COLO668 (cell line): ENCODE measurements at regions not wholly inside any gene's neighbourhood (a gene's known extent, or its start where the extent isn't known, plus 50 kb on each side); places are given as distances from the start of the nearest gene placed in this dataset.
"Not testable (repeated sequence)": the region's sequence is repeated elsewhere in the genome, so short reads cannot be mapped to it uniquely, and the experiment has no call there.

ENCODE experiments used
- DNase-seq: peaks from one replicate; lab custom pipeline; 2025; ENCODE audit not compliant: unreplicated experiment; lab: John Stamatoyannopoulos, UW

DNA sequence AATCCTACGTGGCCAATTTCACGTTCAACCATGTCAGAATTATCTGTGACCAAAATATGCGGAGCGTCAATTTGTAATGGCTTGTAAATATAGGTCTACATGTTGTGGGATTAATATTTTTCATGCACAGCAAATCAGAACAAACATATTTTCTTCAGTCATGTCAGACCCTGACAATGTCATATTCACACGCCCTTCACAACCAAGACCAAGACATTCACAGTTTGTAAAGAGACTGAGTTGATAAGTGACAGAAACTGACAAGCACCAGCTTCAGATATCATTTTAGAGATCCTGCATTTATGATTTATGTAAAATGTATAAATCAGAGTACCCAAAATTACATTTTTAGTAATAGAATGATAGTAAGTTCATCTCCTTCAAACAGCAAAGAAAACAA is 57.3 kb upstream of the NOVA1 start:
- no peak for DNase-seq

DNA sequence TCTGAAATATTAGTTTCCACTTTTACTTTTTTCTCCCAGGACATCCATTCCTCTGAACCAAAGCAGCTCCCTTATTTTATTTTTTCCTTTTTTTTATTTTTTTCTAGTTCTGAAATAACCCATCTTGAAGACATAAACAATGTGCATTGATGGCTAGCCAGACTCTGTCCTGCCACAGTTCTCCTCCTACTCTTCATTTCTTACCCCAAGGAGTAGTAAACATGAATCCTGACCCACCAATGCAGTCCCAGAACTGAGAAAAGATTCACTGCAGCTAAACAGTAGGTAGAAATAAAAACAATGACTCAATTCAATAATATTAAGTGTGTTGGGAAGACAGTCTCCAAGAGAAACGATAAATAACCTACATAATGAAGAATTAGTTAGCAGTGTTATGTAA is 65.7 kb upstream of the NOVA1 start:
- no peak for DNase-seq

DNA sequence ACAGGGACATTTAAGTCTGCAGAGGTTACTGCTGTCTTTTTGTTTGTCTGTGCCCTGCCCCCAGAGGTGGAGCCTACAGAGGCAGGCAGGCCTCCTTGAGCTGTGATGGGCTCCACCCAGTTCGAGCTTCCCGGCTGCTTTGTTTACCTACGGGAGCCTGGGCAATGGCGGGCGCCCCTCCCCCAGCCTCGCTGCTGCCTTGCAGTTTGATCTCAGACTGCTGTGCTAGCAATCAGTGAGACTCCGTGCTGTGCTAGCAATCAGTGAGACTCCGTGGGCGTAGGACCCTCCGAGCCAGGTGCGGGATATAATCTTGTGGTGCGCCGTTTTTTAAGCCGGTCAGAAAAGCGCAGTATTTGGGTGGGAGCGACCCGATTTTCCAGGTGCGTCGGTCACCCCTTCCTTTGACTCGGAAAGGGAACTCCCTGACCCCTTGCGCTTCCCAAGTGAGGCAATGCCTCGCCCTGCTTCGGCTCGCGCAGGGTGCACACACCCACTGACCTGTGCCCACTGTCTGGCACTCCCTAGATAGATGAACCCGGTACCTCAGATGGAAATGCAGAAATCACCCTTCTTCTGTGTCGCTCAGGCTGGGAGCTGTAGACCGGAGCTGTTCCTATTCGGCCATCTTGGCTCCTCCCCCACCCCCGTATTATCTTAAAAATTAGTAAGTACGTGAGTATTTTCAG is 81.0 kb upstream of the NOVA1 start:
- not testable (repeated sequence) for DNase-seq

DNA sequence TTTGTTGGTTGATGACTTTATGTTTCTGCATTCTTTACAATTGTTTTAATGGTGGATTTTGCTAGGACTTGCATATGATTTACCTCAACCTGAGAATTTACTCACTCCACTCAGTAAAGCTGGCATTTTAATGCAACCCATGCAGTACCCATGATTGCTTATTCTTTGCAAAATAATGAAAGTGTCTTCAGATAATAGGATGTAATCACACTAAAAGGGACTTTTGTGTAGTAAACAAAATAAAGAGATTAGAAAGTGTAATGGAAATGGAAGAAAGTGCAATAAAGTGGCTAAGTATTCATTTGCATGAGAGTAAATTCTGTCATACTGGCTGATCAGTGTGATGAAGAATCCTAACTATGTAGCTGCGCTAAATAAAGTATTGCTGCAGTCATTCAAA is 87.6 kb upstream of the NOVA1 start:
- DNase-seq: no peak

DNA sequence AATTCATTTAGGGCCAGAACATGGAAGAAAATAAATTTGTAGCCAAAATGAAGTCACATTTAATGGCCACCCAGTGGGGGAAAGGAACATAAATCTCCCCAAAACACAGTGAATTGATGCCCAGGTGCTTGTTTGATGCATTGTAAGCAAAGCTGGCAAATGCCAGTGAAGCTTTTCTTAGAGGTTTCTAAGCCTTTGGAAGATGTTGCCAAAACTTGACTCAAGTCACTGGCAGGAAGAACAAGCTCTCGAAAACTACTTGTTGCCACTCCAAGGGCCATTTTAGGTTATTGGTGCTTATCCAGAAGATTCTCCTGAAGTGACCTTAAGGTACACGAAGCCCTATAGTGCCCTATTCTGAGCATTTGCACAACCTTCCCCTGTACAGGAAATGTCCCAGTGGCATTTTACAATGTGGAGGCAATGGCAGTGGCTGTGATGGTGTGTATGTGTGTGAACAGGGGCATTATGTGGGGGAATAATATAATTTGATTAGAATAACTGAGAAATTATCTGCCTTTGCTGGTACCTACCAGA is 89.5 kb upstream of the NOVA1 start:
- no peak for DNase-seq

DNA sequence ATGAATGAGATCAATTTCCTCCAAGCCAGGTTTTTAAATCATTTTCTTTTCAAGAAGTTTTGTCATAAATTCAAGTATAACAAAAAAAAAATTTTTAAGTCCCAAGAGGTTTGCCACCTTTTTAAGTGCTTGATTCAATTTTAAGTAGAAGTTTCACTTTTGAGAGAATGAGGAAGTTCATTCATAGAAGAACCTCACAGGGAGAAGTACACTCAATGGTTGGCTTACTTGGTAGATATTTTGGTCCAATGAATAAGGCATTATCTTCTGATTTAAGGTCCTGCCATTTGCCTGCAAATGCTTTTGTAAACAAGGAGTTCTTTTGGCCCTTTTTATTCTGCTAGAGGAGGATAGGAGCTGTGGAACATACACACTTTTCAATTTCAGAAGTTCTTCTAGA is 96.7 kb upstream of the NOVA1 start:
- no peak for DNase-seq

DNA sequence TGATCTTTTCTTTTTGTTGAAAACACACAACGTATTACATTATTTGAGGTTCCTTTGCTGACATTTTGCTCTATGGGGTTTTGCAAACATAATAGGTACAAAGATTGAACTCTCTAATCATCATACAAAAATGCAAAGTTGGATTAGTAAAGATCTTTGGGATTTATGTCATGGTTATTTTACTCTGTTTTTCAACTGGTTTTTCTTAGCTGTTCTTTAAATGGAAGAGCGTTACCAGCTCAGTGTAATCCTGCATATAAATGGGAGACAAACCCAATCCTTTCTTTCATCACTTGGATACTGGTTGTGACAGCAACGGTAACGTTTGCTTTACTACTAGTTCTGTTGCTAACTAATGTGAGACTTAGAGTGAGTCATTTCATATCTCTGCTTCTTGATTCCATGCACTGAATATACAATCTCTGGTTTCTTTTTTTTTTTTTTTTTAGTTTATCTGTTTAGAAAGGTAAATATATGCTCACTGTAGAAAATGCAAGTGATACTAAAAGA is 104.9 kb upstream of the NOVA1 start:
- no peak for DNase-seq

DNA sequence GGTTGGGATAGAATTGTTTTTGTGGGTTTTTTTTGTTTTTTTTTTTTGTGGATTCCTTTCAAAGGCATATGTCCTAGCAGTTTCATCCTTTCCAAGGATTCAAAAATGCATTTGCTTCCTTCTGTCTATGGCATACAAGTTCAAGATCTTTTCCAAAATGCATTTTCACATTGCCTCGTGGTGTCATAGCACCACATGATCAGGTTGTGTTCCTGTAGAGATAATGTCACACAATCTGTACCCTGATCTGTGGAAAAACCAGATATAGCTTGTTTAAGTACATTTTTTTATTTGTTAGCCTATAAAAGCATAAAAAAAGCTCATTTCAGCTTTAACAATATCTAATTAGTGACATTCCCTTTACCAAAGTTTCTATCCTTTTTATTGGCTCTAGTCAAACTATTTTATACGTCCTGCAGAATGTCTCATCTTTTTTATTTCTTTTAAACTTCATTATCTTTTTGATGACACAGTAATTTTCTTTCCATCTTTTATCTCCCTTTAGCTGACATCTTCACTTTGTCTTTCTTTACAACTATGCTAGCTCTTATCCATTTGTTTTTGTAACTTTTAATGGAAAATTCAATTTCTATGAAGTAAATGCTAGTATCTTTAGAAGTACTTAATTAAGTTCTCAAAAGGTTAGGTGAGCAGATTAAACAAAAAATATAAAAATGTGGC is 106.0 kb upstream of the NOVA1 start:
- no peak for DNase-seq

DNA sequence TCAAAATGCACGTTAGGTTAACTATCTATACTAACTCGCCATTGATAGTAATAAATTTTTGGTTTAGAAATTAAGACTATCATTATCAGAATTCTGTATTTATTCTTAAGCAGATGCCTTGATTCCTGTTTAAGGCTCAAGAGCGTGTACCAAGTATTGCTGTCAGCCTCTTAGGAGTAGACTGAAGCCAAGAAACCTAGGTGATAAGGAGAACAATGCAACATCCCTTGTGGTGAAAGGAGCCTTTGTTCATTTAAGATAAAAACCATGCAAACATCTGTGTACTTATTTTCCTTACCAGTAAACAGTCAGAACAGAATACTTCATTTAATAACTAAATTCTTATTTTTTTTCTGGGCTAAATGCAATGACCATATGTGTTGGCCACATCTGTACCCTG is 109.4 kb upstream of the NOVA1 start:
- no peak for DNase-seq

DNA sequence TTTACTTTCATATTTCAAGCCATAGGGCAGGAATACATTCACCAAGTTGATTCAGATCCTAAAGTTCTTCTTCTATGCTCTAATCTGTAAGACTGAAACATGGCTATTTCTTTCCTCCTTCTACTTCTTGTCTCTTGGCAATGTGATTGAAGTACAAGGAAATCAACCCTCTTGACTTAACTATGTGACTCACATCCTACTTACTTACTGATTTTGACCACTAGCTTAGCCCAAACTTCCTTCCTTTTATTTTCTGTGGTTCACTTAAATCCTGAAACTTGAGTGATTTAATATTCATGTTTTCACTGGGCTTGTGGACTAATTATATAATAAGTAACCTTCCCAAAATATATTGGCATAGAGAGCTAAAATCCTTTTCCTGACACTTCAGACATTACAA is 111.2 kb upstream of the NOVA1 start:
- no peak for DNase-seq

DNA sequence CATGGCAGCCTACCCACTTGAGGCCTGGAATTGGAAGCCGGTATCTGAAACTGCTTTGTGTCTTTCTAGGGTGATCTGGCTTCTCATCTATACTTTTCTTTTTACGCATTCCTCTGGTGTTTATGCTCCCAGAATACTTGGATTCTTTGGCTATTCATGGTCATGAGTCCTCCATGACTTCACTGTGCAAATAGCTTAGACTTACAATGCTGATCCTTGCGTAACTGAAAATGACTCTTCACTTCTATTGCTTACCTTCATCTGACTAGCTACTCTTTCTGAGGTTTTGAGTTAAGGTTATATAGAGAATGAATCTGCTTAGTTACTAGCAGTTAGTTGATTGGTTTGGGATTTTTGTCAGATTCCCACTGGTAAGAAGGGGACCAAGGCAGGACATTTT is 121.7 kb upstream of the NOVA1 start:
- no peak for DNase-seq

DNA sequence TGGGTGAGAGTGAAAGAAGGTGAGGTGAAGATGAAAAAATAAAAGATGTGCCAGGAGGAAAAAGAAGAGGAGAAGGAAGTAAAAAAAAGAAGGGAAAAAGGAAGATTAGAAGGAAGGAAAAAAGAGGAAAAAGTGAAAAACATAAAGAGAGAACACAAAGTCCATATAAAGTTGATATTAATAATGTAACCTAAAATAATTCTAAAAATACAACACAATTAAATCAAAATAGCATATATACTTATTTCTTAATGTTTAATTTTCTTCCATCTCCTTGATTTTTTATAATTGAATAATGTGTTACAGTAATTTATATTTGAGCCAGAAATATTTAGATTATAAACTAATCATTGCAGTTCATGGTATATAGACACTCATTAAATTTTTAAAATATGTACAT is 124.4 kb upstream of the NOVA1 start:
- no peak for DNase-seq

DNA sequence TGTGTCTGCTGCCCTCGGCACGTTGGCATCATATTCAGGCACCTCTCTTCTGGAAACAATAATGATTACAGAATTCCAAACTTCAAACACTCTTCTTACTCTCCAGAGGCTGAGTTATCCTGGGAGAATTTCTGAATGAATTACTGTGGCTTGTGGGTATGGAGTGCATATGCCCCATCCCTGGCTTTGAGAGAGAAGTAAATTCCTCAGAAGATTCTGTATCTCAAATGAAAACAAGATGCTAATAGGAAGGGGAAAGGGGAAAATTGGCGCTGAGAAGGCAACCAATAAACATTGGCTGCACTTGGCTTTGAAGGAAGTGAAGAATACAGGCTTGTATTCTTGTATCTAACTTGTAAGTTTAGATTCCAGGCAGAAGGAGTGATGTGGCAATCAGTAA is 132.0 kb upstream of the NOVA1 start:
- DNase-seq: no peak

DNA sequence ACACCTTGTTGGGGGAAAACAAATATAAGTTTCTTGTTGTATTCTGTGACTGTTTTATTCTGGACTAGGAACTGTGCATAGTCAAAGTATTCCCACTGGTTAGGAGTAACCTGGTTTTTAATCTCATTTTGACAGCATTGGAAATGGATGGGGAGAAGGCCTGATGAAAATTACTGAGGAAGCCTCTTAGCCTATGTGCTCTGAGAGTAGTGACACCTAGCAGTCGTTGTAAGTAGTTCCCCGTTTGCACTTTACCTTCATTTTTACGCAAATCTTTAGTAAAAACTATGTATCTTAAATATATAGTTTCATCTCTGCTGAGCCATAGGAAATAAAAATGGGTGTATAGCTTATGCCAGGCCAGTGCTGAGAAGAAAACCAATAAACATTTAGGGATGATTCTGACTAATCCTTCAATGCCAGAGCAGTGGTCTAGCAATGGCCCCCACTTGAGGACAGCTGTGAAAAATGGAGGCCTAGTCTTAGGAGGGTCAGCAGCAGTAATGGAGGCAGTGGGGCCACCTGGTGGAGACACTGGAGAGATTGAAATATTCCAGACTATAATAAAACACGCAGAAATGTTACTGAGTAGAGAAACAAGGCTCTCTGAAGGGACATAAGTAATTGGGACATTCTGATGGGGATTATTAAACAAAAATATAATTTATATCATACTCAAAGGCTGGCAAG is 133.2 kb upstream of the NOVA1 start:
- DNase-seq: peak; percentile 10

DNA sequence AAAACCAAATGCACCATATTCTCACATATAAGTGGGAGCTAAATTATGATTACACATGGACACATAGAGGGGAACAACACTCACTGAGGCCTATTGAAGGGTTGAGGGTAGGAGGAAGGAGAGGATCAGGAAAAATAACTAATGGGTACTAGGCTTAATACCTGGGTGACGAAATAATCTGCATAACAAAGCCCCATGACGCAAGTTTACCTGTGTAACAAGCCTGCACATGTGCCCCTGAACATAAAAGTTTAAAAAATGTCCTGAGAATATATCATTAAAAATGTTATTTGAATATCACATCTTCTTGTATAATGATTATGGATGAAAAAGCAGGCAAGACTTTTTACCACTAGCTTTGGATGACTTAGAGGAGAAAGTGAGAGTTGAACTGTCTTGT is 138.0 kb upstream of the NOVA1 start:
- DNase-seq: no peak

DNA sequence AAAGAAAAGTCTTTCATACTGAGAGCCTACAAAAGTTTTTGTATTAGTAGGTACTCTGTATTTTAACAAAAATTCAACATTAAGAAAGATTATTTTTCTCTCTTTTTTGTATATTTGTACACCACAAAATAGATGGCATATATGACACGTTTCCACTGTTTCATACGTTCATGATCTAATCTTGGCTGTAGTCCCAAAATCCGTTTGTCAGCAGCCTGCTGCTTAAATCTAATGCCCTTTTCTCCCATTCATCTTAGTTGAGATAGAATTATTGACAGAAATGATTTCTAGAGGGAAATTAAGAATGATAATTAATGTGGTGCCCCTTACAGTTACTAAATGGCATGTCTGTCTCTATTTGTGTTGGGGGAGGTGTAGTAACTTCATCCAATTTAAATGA is 140.7 kb upstream of the NOVA1 start:
- no peak for DNase-seq

DNA sequence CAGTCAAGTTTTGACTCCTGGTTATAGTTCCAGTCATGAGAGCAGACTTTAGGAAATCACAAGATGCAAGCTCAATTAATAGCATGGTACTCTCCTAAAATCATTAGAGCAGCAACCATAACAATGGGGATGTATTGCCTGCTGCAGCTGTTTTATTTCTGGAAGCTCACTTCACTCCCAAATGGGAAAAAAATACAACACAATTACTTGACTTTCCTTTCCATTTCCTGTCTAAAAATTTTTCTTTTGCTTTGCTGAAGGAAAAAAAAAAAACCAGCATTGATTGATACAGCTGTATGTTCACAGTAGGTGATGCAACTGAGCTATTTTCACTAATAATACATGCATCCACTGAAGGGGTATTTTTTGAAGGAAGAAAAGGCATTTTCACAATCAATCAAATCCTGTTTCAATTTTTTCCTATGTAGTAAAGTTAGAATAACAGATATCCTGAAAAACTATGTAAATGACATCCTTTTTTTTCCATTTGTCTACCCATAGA is 143.9 kb upstream of the NOVA1 start:
- DNase-seq: no peak

DNA sequence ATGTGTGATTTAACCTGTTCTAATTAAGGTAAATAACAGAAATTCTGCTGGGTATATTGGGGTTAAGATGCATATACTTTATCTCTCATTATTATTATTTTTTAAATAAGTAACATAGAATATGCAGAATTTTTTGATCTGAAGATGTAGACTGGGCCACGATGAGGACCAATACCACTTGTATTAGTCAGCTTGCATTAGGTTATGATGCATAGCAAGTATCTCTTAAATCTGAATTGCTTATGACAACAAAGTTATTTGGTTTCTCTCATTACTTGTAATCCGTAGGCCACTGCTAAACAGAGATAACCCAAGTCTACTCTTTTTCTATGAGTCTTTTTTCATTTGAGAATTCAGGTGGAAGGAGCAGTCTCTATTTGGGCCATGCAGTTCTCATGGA is 145.5 kb upstream of the NOVA1 start:
- DNase-seq: no peak

DNA sequence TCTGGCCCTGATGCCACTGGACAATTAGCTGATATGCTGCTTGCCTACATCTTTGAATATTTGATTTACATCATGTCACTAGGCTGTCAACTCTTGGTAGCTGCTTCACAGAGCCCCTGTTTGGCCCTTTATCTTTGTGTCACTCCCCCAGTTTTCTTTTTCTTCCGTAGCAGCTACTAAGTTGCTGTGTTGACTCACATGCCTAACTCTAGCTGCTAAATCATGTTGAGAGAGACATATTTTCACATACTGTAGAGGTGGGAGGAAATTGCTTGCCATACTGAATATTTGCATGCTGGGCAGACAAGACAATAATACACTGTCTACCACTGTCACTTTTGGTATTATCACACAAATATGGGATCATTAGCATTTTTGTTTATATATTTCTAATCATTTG is 147.1 kb upstream of the NOVA1 start:
- no peak for DNase-seq

DNA sequence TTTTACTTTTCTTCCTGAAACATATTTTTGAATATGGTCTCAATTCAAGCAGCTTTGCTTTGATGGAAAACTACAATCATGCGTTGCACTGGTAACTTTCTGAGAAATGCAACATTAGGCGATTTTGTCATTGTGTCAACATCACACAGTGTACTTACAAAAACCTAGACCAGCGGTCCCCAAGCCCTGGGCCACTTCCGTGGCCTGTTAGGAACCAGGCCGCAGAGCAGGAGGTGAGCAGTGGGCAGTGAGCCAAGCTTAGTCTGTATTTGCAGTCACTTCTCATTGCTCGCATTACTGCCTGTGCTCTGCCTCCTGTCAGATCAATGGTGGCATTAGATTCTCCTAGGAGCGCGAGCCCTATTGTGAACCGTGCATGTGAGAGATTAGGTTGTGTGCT is 163.7 kb upstream of the NOVA1 start:
- no peak for DNase-seq

DNA sequence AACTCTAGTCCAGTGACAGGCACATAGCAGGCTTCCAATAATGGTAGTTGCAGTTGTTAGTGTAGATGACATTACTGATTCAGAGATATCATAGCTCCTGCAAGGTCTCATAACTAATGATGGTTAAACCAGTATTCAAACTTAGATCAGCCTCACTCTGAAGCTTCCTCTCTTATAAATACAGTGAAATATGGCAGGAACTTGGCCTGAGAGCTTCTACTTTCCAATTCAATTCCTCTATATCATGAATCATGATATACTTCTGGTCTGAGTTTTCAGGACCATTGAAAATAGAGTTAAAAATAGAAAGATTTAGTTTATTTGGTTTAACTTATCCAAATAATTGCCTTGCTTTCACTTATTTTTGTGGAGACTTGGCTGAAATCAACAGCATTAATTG is 167.5 kb upstream of the NOVA1 start:
- no peak for DNase-seq
